Body of pancreas (tissue), 4 donors: ENCODE measurements at regions not wholly inside any gene's neighbourhood (a gene's known extent, or its start where the extent isn't known, plus 50 kb on each side); places are given as distances from the start of the nearest gene placed in this dataset.

ENCODE experiments used
- POLR2A ChIP-seq, 3 donors: fragments of 450-650 bp; IDR thresholded peaks; one replicate each; pipeline ENCODE4 v1.6.1; 2016; ENCODE audit warnings: antibody characterized with exemption in 3 of 3, mild to moderate bottlenecking in 2 of 3
- TF ChIP-seq, protein P1 (sequence below), 7 experiments: fragments of 450-650 bp in 4 of 7; fragments of 200-600 bp in 3 of 7; sonication (generic) in 3 of 7; IDR thresholded peaks; one replicate each; pipeline ENCODE4 v1.5.1; 2016 to 2019; ENCODE audit warnings: antibody characterized with exemption in 7 of 7

DNA sequence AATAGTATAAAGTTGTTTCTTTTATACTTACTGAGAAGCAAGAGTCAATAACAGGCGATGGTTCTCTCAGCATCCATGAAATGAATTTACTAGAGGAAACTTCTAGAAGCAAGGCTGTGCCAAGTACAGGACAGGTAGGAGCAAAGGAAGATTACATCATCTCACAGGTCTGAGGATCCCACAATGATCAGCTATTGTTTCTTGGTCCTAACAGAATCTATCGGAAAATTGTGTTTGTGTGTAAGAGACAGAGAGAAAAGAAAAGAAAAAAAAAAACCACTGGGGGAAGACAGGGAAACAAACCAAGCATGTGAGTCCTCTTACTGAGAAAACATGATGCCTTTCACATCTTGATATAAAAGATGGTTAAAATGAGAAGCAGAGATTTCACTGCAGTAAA, 535.0 kb upstream of the NRP1 start:
- TF ChIP-seq, protein P1, sequence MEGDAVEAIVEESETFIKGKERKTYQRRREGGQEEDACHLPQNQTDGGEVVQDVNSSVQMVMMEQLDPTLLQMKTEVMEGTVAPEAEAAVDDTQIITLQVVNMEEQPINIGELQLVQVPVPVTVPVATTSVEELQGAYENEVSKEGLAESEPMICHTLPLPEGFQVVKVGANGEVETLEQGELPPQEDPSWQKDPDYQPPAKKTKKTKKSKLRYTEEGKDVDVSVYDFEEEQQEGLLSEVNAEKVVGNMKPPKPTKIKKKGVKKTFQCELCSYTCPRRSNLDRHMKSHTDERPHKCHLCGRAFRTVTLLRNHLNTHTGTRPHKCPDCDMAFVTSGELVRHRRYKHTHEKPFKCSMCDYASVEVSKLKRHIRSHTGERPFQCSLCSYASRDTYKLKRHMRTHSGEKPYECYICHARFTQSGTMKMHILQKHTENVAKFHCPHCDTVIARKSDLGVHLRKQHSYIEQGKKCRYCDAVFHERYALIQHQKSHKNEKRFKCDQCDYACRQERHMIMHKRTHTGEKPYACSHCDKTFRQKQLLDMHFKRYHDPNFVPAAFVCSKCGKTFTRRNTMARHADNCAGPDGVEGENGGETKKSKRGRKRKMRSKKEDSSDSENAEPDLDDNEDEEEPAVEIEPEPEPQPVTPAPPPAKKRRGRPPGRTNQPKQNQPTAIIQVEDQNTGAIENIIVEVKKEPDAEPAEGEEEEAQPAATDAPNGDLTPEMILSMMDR (IDR thresholded peaks at IDR 0.05): no peak
- TF ChIP-seq POLR2A (IDR thresholded peaks at IDR 0.05): no peak
